Neural cell (in vitro differentiated cells): ENCODE measurements at regions not wholly inside any gene's neighbourhood (a gene's known extent, or its start where the extent isn't known, plus 50 kb on each side); places are given as distances from the start of the nearest gene placed in this dataset.

Source experiments
- H2AFZ ChIP-seq: fragments of 200-600, 300-800 bp; sonication (generic), shearing (Covaris generic); 2 replicates; pipeline ENCODE4 v1.6.0; 2014; ENCODE audit warnings: low read depth, mild to moderate bottlenecking, antibody characterized with exemption, low read length, moderate library complexity
- H3F3A ChIP-seq: fragments of 200-600 bp; shearing (Covaris generic); 2 replicates; pipeline ENCODE4 v1.6.1; 2016; ENCODE audit warnings: mild to moderate bottlenecking, moderate library complexity, mixed read lengths, antibody characterized with exemption, low read length; ENCODE audit not compliant: insufficient read depth, poor library complexity, severe bottlenecking
- H3K27ac ChIP-seq: fragments of 200-600, 300-800 bp; sonication (generic), shearing (Covaris generic); 2 replicates; pipeline ENCODE4 v1.5.1; 2014; ENCODE audit warnings: mild to moderate bottlenecking, low read length, moderate library complexity
- H3K27me3 ChIP-seq: fragments of 300-800, 200-600 bp; sonication (generic), shearing (Covaris generic); 2 replicates; pipeline ENCODE4 v1.6.0; 2014; ENCODE audit warnings: mild to moderate bottlenecking, low read depth, low read length, moderate library complexity; ENCODE audit not compliant: insufficient read depth
- H3K36me3 ChIP-seq: fragments of 300-800, 200-600 bp; sonication (generic), shearing (Covaris generic); 2 replicates; pipeline ENCODE4 v1.5.1; 2014; ENCODE audit warnings: mild to moderate bottlenecking, antibody characterized with exemption, low read length, moderate library complexity; ENCODE audit not compliant: insufficient read depth
- H3K4me2 ChIP-seq: fragments of 300-800, 200-600 bp; sonication (generic), shearing (Covaris generic); 2 replicates; pipeline ENCODE4 v1.6.0; 2014; ENCODE audit warnings: mild to moderate bottlenecking, low read length
- H3K4me3 ChIP-seq: fragments of 300-800, 200-600 bp; sonication (generic), shearing (Covaris generic); 2 replicates; pipeline ENCODE4 v1.5.1; 2014; ENCODE audit warnings: mild to moderate bottlenecking, low read length, moderate library complexity
- H3K79me2 ChIP-seq: fragments of 200-600 bp; shearing (Covaris generic); replicated peaks from 2 replicates; pipeline ENCODE4 v1.6.0; 2014; ENCODE audit warnings: mild to moderate bottlenecking, low read length, moderate library complexity; ENCODE audit not compliant: insufficient read depth
- H3K9ac ChIP-seq: fragments of 300-800, 200-600 bp; sonication (generic), shearing (Covaris generic); 2 replicates; pipeline ENCODE4 v1.6.1; 2016; ENCODE audit warnings: mild to moderate bottlenecking, low read length, mixed read lengths
- H3K9me2 ChIP-seq: fragments of 200-600 bp; shearing (Covaris generic); 2 replicates; pipeline ENCODE4 v1.6.1; 2016; ENCODE audit warnings: mild to moderate bottlenecking, low read length, mixed read lengths; ENCODE audit not compliant: insufficient read depth
- H3K9me3 ChIP-seq: fragments of 200-600, 300-800 bp; sonication (generic), shearing (Covaris generic); 2 replicates; pipeline ENCODE4 v1.6.1; 2016; ENCODE audit warnings: mild to moderate bottlenecking, mixed run types, low read length, moderate library complexity, mixed read lengths
- H4K20me1 ChIP-seq: fragments of 200-600 bp; shearing (Covaris generic); 2 replicates; pipeline ENCODE4 v1.6.1; 2016; ENCODE audit warnings: mild to moderate bottlenecking, mixed run types; ENCODE audit not compliant: insufficient read depth
- CTCF ChIP-seq: fragments of 450-650 bp; IDR thresholded peaks from 2 replicates; pipeline ENCODE4 v1.5.1; 2014; ENCODE audit warnings: antibody characterized with exemption, mild to moderate bottlenecking, moderate library complexity; ENCODE audit not compliant: poor library complexity, severe bottlenecking
- EP300 ChIP-seq: fragments of 450-650 bp; conservative IDR thresholded peaks from 2 replicates; pipeline ENCODE4 v1.6.1; 2014; ENCODE audit warnings: antibody characterized with exemption, mild to moderate bottlenecking, moderate library complexity; ENCODE audit not compliant: poor library complexity, severe bottlenecking
- EZH2 ChIP-seq: fragments of 200-600, 300-800 bp; shearing (Covaris generic), sonication (generic); IDR thresholded peaks from 2 replicates; pipeline ENCODE4 v1.6.1; 2014; ENCODE audit warnings: antibody characterized with exemption, low read length, borderline replicate concordance, mild to moderate bottlenecking; ENCODE audit not compliant: insufficient read depth, poor library complexity, severe bottlenecking
- MXI1 ChIP-seq: fragments of 450-650 bp; conservative IDR thresholded peaks from 2 replicates; pipeline ENCODE4 v1.6.1; 2014; ENCODE audit warnings: antibody characterized with exemption, mild to moderate bottlenecking; ENCODE audit not compliant: poor library complexity, severe bottlenecking
- POLR2AphosphoS5 ChIP-seq: IDR thresholded peaks from 2 replicates; pipeline ENCODE4 v1.6.1; 2012
- RAD21 ChIP-seq: fragments of 450-650 bp; conservative IDR thresholded peaks from 2 replicates; pipeline ENCODE4 v1.6.1; 2014; ENCODE audit warnings: antibody characterized with exemption, mild to moderate bottlenecking, moderate library complexity
- REST ChIP-seq: IDR thresholded peaks from 2 replicates; pipeline ENCODE4 v1.6.1; 2012; ENCODE audit warnings: borderline replicate concordance
- SMC3 ChIP-seq: fragments of 450-650 bp; conservative IDR thresholded peaks from 2 replicates; pipeline ENCODE4 v1.6.1; 2014; ENCODE audit warnings: antibody characterized with exemption, mild to moderate bottlenecking, moderate library complexity; ENCODE audit not compliant: poor library complexity
- TAF1 ChIP-seq: IDR thresholded peaks from 2 replicates; pipeline ENCODE4 v1.6.1; 2012; ENCODE audit warnings: low read depth

- Histone ChIP-seq H3K79me2 (no peaks in the 10 kb centered on the region), H3K4me3 (no peak overlapping the region), H3K9me3 (no peaks in the 10 kb centered on the region), H3K36me3 (no peaks in the 10 kb centered on the region), H4K20me1 (no peaks in the 10 kb centered on the region), H3K27ac (no peak overlapping the region), H3K27me3 (no peaks in the 10 kb centered on the region), H3F3A (no peaks in the 10 kb centered on the region), H2AFZ (no peak overlapping the region), H3K9me2 (no peaks in the 10 kb centered on the region), H3K4me2 (no peak overlapping the region), H3K9ac (no peak overlapping the region)
- no peak for TF ChIP-seq CTCF
- no peak for TF ChIP-seq RAD21
- no peak for TF ChIP-seq EP300
- TF ChIP-seq TAF1, result no peak
- no peak for TF ChIP-seq EZH2
- no peak for TF ChIP-seq REST
- no peak for TF ChIP-seq MXI1
- no peak for TF ChIP-seq POLR2AphosphoS5
Observed at GRCh38 chr7:148950806-148951205, 66.7 kb upstream of the EZH2 start.

GRCh38 chr7:148944935-148945934, 61.1 kb upstream of the EZH2 start:
- Histone ChIP-seq H3K36me3 (no peaks in the 10 kb centered on the region), H3K27me3 (no peaks in the 10 kb centered on the region), H4K20me1 (no peaks in the 10 kb centered on the region), H3F3A (no peaks in the 10 kb centered on the region), H2AFZ (no peak overlapping the region), H3K79me2 (no peaks in the 10 kb centered on the region), H3K9me3 (no peaks in the 10 kb centered on the region), H3K9me2 (no peaks in the 10 kb centered on the region), H3K27ac (no peak overlapping the region), H3K9ac (no peak overlapping the region), H3K4me2 (no peak overlapping the region), H3K4me3 (no peak overlapping the region)
- TF ChIP-seq REST (no peak), EP300 (no peak), POLR2AphosphoS5 (no peak), RAD21 (no peak), TAF1 (no peak), EZH2 (no peak), MXI1 (no peak), SMC3 (no peak), CTCF (no peak)
